ENCODE measurements at regions not wholly inside any gene's neighbourhood (a gene's known extent, or its start where the extent isn't known, plus 50 kb on each side); places are given as distances from the start of the nearest gene placed in this dataset.

- DNase-seq (no peak), ATAC-seq (ENCODE audit: low read depth) (no peak)
- Histone ChIP-seq H3K56ac (ENCODE audit: extremely low read depth, insufficient read depth, low read length) (no peak overlapping the region), H3K9me3 (ENCODE audit: control insufficient read depth, insufficient read depth, low read length) (no peaks in the 10 kb centered on the region), H3K4me2 (ENCODE audit: low read depth, low read length) (no peak overlapping the region), H3K9me1 (ENCODE audit: insufficient read depth, low read length) (no peaks in the 10 kb centered on the region), H2AK5ac (ENCODE audit: low read depth, low read length) (no peak overlapping the region), H2BK15ac (ENCODE audit: low read depth, low read length) (no peak overlapping the region), H4K8ac (ENCODE audit: low read depth in 2 of 2, low read length in 2 of 2) (no peak overlapping the region), H2AK9ac (replicated peaks; ENCODE audit: low read depth, low read length, poor library complexity) (no peak overlapping the region), H3K4me3 (ENCODE audit: insufficient read depth, low read depth, low read length) (no peak overlapping the region), H3K79me1 (ENCODE audit: low read depth in 1 of 2, low read length in 2 of 2) (no peaks in the 10 kb centered on the region), H3K36me3 (ENCODE audit: control insufficient read depth, insufficient read depth, low read length) (no peaks in the 10 kb centered on the region), H4K5ac (ENCODE audit: low read depth, low read length) (no peak overlapping the region), H2BK120ac (ENCODE audit: low read depth, low read length) (no peak overlapping the region), H2BK20ac (ENCODE audit: low read depth, low read length) (no peak overlapping the region), H3K14ac (replicated peaks; ENCODE audit: low read depth, low read length) (no peak overlapping the region), H3K4me1 (ENCODE audit: control insufficient read depth, insufficient read depth, low read length) (no peaks in the 10 kb centered on the region), H3K9ac (ENCODE audit: low read depth, low read length) (no peak overlapping the region), H2BK5ac (ENCODE audit: low read depth, low read length, poor library complexity, severe bottlenecking) (no peak overlapping the region), H3K18ac (ENCODE audit: low read depth, low read length) (no peak overlapping the region), H4K91ac (ENCODE audit: insufficient read depth, low read depth, low read length) (no peak overlapping the region), H2AFZ (replicated peaks; ENCODE audit: low read length, poor library complexity) (no peak overlapping the region), H4K20me1 (ENCODE audit: insufficient read depth, low read length) (no peaks in the 10 kb centered on the region), H3K23ac (ENCODE audit: low read depth, low read length) (no peak overlapping the region), H3K27me3 (ENCODE audit: control insufficient read depth, insufficient read depth, low read length) (peaks cover 23% of the 10 kb centered on the region), H3K4ac (ENCODE audit: low read depth, low read length) (no peak overlapping the region), H3K27ac (ENCODE audit: insufficient read depth, low read length) (no peak overlapping the region)
- BruUV-seq (replicated peaks) = no TSS peak
- TF ChIP-seq USF2 (IDR thresholded peaks at IDR 0.05; ENCODE audit: low read depth, low read length) (no peak), FOS (IDR thresholded peaks at IDR 0.05; ENCODE audit: low read depth, low read length) (no peak), RFX5 (IDR thresholded peaks at IDR 0.05; ENCODE audit: low read depth, low read length) (no peak), NFE2L2 (IDR thresholded peaks at IDR 0.05; ENCODE audit: low read depth, low read length) (no peak), BHLHE40 (IDR thresholded peaks at IDR 0.05; ENCODE audit: low read depth, low read length) (no peak), CTCF (conservative IDR thresholded peaks at IDR 0.05; ENCODE audit: low read depth, low read length) (no peak), ELK1 (IDR thresholded peaks at IDR 0.05; ENCODE audit: borderline replicate concordance, low read depth, low read length) (no peak), CHD1 (IDR thresholded peaks at IDR 0.05; ENCODE audit: low read depth, low read length) (no peak), MAZ (IDR thresholded peaks at IDR 0.05; ENCODE audit: borderline replicate concordance, low read depth, low read length) (no peak), SMC3 (IDR thresholded peaks at IDR 0.05; ENCODE audit: low read depth, low read length) (no peak), MAFK (IDR thresholded peaks at IDR 0.05; ENCODE audit: low read depth, low read length) (no peak), MXI1 (IDR thresholded peaks at IDR 0.05; ENCODE audit: borderline replicate concordance, low read depth, low read length) (no peak), RCOR1 (IDR thresholded peaks at IDR 0.05; ENCODE audit: insufficient replicate concordance, low read length) (no peak), POLR2A (IDR thresholded peaks at IDR 0.05; ENCODE audit: low read depth, low read length) (no peak)
- 75% methylated on average over 3 of the region's 3 CpGs; no CpG with 5 or more reads in 1 of the 2 experiments for WGBS, 2 experiments (ENCODE audit: extremely low coverage in 2 of 2, insufficient read length in 1 of 2)
- in situ Hi-C loops (cut with MboI; ENCODE audit: low sequenced_read_pairs) (no loop called here), intact Hi-C loops (cut with micrococcal nuclease) (no loop called here), dilution Hi-C loops (cut with HindIII; ENCODE audit: low sequenced_read_pairs, unreplicated experiment) (no loop called here)
- ChIA-PET POLR2A (ENCODE audit: unreplicated experiment) (no interaction called here), CTCF (no interaction called here)
Observed at GRCh38 chr3:46135475-46135874, 72.6 kb downstream of the CCR1 start.

Measured in IMR-90 (cell line).